Right renal pelvis (tissue), 4 donors: ENCODE measurements at regions not wholly inside any gene's neighbourhood (a gene's known extent, or its start where the extent isn't known, plus 50 kb on each side); places are given as distances from the start of the nearest gene placed in this dataset.

Source experiments
- DNase-seq, 4 donors: peaks; one replicate each; pipeline ENCODE4 v3.0.0-alpha.2; 2013; ENCODE audit warnings: low read depth in 4 of 4, low spot score in 3 of 4, missing footprints in 1 of 4

- DNase-seq = no peak
These were observed 136.2 kb downstream of the ERMARD start for GRCh38 chr6:169887529-169888140.

DNA sequence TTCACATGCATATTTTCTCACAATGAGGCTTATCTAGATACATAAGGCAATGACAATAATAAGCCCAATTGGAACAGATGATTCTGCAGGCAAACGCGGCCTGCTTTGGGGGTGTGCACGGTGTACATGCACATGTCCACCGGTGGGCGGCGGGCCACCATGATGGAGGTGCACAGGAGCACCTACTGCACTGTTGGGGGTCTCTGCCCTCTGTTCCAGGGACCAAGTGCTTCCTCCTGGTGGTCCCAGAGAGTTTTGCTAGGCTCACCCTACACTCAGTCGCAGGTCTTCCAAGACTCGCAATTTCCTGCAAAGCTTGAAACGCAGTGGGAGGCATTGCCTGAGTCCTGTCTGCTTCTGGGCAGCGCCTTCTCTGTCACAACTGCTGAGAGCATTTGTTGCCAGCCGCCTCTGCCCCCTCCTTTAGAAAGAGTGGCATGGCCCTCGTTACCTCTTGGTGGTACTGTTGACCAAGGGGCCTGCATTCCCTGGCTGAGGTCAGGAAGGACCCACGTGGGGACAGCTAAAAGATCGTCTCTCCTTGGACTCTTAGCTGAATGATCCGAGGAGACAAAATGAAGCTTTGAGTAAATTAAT lies 135.3 kb downstream of the ERMARD start:
- DNase-seq = no peak

- no peak for DNase-seq
These were observed 134.4 kb downstream of the ERMARD start for GRCh38 chr6:169885831-169886230.

DNA sequence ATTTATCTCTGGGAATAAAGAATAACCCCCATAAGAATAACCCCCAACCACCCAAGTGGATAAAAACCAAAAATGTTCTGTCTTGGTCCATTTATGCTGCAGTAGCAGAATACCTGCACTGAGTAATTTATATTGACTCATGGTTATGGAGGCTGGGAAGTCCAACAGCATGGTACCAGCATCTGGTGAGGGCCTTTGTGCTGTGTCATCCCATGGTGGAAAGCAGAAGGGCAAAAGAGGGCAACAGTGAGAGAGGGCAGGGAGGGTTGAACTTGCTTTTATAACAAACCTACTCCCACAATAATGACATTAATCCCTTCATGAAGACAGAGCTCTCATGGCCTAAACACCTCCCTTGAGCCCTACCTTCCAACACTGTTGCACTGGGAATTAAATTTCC lies 133.7 kb downstream of the ERMARD start:
- DNase-seq = no peak

GRCh38 chr6:169884158-169884557 lies 132.7 kb downstream of the ERMARD start:
- no peak for DNase-seq

DNA sequence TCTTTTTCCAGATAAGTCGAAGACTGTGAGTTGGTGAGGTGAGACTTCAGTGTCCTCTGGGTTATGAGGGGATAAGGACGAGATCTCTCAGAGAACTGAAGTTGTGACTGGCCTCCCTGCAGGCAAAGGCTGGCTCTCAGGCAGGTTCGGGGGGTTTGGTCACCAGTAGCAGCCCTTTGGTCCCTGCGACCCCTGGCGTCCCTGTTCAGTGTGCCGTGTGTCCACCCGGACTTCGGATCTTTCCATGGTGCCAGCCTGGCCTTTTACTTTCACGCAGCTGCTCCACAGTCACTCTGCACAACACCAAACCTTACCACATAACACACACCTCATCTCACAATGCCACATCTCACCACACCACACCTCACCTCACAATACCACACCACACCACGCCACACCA lies 131.9 kb downstream of the ERMARD start:
- DNase-seq = no peak

DNA sequence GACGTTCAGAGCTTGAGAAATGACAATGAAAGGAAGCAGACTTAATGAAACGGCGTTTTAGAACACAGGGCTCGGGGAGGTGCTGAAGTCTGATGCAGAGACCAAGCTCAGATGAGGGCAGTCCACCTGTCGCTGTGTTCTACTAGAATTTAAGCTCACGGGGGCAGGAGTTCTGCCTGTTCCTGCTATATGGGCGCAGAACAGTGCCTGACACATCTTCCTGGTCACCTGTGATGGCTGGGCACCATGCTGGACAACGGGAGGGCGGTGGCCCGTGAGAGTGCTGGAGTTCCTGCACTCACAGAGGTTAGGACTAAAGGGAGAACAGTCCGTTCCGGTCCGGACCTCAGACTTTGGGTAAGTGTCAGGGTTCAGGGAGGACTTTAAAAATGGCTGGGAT lies 130.6 kb downstream of the ERMARD start:
- DNase-seq = no peak

DNA sequence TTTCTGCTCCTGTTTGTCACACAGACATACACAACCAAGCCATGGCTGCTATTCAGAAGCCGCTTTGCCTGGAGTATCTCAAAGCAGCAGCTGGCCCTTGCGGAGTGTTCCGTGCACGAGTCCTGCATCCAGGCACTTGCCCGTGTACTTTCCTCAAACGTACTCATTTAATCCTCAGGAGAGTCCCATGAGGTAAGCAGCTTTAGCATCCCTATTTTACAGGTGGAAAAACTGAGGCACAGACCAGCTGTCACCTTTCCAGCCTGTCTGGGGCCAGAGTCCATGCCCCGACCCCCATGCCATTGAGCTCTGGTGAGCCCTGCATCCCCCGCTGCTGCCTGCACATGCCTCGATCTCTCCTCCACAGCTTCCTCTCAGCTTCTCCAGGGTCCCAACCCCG lies 130.0 kb downstream of the ERMARD start:
- no peak for DNase-seq

DNA sequence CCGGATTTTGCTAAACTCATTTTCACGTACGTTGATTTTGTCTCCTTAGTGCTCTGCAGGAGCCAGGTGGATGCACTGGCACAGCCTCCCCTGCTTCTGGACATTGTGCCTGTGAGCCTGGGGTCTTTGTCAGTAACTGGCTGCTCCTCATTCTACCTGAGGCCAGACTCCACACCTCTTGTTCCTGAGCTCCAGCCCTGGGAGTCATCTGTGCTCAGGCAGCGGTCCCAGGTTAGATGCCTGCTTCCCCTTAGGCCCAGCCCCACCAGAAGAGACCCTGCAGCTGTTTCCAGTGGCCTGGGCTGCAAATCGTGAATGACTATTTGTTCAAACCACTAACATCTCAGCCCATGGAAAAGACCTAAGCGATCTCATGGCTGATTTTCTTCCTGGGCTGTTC lies 129.1 kb downstream of the ERMARD start:
- no peak for DNase-seq

- no peak for DNase-seq
These were observed 117.9 kb downstream of the ERMARD start for GRCh38 chr6:169869301-169869700.

GRCh38 chr6:169868458-169868857 lies 117.0 kb downstream of the ERMARD start:
- DNase-seq = no peak

DNA sequence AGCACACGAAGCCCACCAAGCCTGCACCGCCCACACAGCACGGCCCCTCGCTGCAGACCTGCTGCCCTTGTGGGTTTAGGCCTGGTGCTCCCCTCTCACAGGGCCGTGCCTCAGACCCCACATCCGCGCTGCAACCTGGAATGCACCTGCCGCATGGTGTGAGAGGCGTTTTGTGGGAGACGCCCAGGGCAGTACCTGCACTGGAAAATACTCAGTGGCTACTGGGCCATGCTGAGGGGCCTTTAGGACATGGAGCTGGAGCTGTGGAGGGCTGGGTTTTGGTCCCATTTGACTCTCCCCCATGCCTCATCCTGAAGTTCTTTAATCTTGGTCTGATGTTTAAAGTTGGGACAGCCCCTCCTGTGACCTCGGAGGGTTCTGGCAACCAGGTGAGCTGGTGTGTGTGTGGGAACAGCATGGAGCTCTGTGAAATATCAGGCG lies 116.3 kb downstream of the ERMARD start:
- DNase-seq = no peak

GRCh38 chr6:169866668-169867521 lies 115.5 kb downstream of the ERMARD start:
- no peak for DNase-seq

DNA sequence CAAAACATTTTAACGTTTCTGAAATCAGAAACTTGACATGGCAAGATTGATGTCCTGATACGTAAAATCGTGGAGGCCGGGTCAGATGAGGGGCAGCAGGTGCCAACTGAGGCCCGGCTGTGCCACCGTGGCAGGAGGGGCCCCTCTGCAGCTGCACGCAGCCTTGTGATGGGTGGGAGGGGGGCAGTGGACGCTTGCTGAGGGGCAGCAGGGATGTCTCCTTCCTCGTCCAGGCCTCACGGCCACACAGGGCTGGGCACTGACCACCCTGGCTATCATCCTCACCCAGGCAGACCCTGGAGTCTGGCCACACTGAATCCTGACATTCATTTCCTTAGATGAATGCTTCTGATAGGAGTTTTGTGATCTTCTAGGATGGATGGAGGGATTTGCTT lies 114.7 kb downstream of the ERMARD start:
- no peak for DNase-seq

- DNase-seq = no peak
These were observed 114.1 kb downstream of the ERMARD start for GRCh38 chr6:169865346-169866139.

GRCh38 chr6:169864148-169865020 lies 113.0 kb downstream of the ERMARD start:
- no peak for DNase-seq

- no peak for DNase-seq
These were observed 112.3 kb downstream of the ERMARD start for GRCh38 chr6:169863710-169864109.

DNA sequence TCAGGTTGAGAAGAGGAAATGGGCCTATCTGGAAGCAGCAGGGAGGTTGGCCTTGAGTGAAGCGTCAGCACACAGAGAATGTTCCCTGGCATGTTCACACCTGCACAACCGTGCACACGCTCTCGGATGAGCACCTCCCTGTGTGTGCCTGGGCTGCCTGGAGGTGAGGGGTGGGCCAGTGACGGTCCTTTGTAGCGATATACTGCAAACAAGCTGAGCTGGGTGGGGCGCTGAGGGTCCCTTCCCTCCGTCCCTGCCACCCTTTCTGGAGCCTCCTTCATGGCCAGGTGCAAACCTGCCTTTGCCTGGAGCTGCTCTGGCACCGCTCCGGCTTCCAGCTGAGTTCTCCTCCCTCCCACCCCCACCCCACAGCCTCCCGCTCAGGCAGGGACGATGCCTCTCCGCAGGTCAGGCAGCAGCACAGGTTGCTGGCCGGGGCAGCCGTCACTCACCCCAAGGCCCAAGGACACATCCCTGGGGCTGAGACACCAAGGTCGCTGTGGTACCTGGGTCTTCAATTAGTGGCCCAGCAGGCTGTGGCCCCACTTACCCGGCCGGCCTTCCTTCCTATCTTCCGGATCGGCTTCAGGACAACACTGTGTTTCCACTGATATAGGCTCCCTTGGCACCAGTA lies 111.6 kb downstream of the ERMARD start:
- DNase-seq = no peak

GRCh38 chr6:169862043-169862891 lies 110.8 kb downstream of the ERMARD start:
- no peak for DNase-seq
